Left kidney (tissue), 1 donor: ENCODE measurements at regions not wholly inside any gene's neighbourhood (a gene's known extent, or its start where the extent isn't known, plus 50 kb on each side); places are given as distances from the start of the nearest gene placed in this dataset.
"Not testable (repeated sequence)": the region's sequence is repeated elsewhere in the genome, so short reads cannot be mapped to it uniquely, and the experiment has no call there.

Experiments
- DNase-seq: peaks from one replicate; pipeline ENCODE4 v3.0.0-alpha.2; 2013

DNA sequence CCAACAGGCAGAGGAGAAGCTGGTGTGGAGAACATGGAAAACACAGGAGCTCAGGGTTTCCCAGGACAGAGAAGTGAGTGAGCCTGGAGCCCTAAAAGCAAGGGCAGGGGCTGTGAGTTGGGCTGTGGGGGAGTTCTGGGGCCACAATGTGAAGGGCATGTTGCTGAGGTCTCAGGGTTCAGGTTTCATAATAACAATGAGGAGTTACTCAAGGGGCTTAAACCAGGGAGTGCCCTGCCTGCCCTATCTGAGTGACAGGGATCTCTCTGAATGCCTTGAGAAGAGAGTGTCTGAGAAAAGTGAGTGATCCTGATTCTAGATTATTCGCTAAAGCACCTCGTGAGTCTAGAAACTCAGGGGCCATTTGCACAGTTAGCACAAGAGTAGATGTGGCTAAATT, 129.6 kb downstream of the VPREB1 start:
- no peak for DNase-seq

DNA sequence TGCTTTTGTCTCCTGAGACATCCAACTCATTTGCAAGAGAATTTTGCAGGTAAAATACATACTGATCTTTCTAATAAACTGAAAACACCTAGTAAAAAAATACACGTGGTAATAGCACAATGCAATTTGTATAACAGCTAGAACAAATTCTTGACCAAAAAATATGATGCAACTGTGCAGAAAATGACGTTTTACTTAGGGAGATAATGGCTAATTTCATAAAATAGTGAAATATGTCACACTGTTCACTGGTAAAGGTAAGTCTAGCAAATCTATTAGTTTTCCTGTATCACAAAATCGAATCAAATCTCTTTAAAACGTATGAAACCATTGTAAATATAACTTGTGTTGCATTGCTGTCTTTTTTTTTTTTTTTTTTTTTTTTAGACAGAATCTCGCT, 130.0 kb downstream of the VPREB1 start:
- no peak for DNase-seq

DNA sequence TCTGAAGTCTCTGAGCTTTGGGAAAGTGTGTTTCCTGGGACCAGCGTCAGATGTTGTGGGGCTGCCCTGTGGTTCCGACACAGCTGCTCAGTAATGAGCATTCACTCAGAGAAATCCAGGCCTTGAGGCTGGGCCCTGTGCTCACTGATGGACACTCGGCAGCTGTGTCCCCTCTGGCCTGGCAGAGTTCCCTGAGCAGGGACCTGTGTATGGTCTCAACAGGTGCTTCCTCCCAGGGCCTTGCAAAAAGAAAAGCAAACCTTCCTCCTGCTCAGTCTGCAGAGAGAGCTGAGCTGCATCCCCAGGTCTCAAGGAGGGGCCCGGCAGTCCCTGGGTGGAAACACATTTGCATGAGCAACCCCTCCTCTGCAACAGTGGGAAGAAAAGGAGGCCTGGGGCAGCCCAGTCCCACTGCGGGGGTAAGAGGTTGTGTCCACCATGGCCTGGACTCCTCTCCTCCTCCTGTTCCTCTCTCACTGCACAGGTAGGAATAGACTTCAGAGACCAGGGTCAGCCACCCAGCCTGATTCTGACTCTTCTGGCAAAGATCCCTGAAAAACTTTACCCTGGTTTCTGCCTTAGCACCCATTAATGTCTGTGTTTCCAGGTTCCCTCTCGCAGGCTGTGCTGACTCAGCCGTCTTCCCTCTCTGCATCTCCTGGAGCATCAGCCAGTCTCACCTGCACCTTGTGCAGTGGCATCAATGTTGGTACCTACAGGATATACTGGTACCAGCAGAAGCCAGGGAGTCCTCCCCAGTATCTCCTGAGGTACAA, 131.2 kb downstream of the VPREB1 start:
- DNase-seq, result no peak

DNA sequence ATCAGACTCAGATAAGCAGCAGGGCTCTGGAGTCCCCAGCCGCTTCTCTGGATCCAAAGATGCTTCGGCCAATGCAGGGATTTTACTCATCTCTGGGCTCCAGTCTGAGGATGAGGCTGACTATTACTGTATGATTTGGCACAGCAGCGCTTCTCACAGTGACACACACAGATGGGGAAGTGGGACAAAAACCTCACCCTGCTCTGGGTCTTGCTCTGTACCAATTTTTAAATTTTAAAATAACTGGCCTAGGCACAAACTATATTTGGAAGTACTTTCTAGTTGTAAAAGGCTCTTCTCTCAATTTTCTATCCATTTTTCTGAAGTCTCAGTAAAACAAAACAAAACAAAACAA, 131.7 kb downstream of the VPREB1 start:
- no peak for DNase-seq

DNA sequence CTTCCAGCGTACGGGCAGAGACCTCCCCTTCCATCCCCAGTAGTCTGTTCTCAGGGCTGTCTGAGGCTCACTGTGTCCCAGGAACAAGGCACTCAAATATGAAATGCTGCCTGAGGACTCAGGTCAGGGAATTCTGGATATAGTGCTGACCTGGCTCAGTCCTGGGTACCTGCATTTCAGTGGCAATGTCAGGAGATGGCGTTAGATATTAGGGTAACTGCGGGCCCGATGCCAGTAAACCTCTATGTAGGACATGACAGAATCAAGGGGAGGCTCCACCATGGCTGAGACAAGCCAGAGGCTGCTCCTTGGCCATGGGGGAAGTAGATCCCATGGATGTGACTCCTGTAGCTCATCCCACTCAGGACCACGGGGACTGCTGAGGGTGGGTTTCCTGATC, 131.7 kb downstream of the ZNF280B start:
- not testable (repeated sequence) for DNase-seq

DNA sequence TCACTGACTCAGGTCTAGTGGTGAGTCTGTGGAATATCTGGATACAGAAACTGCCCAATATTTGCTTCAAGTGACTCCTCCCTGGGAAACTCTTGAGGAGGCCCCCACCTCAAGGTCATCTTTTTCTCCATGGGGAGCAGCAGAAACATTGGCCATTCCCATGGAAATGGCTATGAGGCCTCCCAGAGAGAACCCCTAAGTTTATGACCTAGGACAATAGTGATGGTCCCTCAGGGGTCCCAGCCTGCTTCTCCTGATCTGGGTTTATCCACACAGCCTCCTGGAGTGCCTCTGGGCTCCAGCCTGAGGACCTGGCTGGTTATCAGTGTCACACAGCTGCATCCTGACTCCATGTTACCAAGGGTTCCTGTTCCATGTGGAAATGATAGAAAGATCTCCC, 131.2 kb downstream of the ZNF280B start:
- no peak for DNase-seq

DNA sequence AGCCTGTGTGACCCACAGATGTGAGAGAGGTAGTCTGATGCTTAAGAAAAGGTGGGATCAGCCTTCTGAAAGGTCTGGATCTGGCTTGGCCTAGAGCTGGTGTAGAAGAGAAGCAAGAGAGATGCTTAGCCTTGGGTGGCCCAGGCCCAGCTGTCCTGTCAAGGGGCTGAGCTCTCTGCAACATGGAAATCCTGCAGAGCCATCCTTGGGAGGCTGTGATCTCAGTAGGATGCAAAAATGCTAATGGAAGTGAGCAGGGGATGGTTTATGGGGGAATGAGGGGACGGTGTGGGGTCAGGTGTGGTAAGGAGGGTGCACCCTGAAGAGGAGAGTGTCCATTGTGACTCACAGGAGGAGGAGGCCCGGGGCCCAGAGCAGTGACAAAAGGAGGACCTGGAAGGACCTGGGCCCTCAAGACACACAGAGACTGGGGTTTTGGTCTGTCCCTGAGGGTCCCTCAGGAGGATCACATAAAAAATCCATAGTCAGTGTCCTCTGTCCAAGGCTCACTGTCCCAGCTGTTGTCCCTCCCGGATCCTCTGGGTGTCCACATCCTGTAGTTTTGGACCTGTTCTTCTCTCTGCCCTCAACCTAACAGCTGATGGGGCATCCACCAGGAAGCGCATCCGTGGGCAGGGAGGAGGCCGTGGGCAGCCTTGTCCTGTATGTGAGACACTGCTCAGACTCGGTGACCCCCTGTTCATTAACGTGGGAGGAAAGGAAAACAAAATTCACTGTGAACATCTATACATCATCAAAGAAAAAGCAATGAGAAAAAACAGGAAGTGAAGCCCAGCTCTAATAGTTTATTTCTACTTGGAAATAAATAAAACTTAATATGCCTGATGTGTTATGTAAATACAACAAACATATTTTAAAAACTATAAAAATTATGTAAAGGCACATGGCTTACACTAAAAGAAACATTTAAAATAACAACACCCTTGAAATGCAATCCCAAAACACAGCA, 129.8 kb downstream of the ZNF280B start:
- DNase-seq, result no peak

DNA sequence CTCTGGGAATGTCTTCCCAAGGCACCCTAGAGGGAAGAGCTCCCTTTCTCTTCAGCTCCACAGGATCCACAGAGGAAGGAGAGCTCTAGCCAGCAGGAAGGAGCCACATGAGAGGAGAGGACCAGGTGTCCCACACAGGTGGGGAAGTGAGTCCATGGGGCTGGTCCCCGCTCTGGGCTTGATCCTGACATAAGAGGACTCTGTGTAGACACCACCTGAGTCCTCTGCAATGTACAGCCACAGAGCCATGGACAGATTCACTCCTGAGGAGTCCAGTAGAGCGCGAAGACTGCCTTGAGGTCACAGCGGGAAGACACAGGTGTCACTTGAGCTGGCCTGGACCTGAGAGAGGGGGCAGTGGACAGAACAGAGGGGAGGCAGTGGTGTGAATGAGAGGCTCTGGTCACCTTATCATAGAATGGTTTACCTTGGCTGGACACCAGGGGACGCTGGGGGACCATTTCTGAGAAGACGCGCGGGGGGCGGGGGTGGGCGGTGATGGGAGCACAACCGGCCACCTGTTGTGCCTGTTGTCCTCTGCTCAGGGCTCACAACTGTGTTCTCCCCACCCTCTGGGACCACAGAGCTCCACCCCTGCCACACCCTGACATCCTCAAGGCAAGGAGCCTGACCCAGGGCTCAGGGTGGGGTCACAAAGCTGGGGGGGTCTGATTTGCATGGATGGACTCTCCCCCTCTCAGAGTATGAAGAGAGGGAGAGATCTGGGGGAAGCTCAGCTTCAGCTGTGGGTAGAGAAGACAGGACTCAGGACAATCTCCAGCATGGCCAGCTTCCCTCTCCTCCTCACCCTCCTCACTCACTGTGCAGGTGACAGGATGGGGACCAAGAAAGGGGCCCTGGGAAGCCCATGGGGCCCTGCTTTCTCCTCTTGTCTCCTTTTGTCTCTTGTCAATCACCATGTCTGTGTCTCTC, 128.2 kb downstream of the ZNF280B start:
- DNase-seq, result no peak

DNA sequence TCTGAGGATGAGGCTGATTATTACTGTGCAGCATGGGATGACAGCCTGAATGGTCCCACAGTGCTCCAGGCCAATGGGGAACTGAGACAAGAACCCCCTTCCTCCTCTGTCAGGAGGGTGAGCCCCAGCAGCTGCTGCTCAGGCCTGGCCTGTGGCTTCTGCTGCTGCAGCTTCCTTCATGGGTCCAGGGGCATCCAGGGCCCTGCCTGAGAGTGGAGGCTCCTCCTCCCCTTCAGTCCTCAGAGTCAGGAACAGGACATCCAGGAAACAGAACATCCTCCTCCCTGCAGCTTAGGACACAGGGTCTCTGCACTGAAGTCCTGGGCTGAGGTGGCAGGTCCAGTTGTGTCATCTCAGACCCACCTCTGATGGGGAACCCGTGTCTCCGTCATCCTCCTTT, 127.2 kb downstream of the ZNF280B start:
- DNase-seq, result not testable (repeated sequence)

DNA sequence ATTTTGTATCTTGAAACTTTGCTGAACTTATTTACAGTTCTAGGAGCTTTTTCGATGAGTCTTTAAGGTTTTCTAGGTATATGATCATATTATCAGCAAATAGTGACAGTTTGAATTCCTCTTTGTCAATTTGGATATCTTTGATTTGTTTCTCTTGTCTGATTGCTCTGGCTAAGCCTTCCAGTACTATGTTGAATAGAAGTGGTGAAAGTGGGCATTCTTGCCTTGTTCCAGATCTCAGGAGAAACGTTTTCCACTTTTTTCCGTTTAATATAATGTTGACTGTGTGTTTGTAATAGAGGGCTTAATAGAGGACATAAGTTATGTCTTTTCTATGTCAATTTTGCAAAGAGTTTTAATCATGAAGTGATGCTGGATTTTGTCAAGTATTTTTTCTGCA, 124.3 kb downstream of the ZNF280B start:
- DNase-seq, result no peak

DNA sequence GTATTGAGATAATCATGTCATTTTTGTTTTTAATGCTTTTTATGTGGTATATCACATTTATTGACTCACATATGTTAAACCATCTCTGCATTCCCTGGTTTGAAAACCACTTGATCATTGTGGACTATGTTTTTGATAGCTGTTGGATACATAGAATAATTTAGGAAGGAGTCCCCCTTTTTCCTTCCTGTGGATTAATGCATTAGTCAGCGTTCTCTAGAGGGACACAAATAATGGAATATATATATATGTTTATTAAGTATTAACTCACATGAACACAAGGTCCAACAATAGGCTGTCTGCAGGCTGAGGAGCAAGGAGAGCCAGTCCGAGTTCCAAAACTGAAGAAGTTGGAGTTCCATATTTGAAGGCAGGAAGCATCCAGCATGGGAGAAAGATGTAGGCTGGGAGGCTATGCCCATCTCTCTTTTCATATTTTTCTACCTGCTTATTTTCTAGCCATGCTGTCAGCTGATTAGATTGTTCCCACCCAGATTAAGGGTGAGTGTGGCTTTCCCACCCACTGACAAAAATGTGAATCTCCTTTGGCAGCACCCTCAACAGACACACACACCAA, 123.8 kb downstream of the ZNF280B start:
- DNase-seq, result no peak

DNA sequence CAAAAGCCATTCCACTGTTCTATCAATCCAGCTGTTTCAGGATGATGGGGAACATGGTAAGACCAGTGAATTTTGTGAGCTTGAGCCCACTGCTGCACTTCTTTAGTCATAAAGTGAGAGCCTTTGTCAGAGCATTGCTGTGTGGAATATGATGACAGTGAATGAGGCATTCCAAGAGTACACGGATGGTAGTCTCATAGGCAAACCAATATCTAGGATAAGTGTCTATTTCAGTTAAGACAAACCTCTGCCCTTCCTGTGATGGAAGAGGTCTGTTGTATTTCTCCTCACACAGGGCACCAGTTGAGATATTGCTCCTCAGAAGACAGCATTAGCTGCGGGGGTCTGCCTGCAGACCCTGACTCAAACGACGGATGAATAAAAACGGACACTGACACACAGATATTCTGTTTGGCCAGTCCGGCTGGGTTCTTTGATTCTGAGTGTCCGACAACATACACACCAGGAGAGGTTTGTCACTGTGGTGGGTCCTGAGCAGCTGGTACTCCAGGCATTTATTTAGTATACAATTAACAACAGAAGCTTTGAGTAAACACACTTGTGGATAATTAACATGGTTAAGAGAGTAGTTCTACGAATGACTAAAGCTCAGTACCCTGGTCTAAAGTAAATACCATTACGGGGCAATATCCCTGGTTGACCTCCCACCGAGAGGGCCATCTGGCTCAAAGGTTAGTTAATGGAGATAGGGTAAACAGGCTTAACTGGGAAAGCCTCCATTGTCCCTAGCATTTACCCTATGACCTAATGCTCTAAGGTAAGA, 121.7 kb downstream of the ZNF280B start:
- DNase-seq, result no peak

DNA sequence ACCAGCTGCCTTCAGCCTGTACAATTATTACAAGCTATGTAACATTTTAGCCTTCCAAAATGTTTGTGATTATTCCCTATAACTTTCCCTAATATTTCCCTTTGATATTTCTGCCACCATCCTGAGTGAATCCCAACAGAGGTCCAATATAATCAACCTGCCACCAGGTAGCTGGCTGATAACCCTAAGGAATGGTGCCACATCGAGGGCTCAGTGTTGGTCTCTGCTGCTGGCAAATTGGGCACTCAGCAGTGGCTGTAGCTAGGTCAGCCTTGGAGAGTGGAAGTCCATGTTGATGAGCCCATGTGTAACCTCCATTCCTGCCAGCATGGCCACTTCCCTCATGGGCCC, 121.2 kb downstream of the ZNF280B start:
- no peak for DNase-seq

DNA sequence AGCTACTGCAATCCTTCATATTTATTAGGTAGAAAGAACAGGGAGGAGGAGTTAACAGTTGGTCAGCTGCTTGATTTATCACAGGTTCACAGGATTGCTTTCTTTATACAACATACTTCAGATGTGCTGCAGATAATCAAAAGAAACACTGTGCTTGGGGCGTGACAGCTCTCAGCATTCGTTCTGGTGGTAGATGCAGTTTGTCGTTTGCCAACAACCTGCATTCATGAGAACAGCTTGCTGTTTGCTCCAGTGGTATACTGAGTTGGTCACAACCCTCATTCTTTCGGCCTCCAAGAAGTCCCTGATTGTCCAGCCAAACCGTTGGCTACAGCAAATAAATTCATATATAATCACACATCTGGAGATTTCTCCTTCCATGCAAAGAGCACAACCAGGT, 120.5 kb downstream of the ZNF280B start:
- no peak for DNase-seq

DNA sequence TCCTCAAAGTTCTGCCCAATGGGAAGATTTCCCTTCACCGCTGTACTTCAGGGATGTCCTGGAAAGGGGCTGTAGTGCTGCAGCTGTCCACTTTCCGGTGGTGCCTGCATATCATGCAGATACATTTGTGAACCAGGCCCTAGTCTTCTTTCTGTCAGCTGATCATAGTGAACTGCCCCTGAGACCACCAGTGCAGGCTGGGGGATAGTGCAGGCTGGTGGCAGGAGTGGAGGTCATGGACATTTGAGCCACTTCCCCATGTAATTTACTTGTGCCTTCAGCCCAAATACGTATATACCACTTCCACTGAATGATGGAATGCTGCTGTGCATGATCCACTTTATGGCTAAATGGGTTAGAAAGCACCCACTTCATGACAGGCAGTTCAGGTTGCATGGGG, 120.0 kb downstream of the ZNF280B start:
- no peak for DNase-seq

DNA sequence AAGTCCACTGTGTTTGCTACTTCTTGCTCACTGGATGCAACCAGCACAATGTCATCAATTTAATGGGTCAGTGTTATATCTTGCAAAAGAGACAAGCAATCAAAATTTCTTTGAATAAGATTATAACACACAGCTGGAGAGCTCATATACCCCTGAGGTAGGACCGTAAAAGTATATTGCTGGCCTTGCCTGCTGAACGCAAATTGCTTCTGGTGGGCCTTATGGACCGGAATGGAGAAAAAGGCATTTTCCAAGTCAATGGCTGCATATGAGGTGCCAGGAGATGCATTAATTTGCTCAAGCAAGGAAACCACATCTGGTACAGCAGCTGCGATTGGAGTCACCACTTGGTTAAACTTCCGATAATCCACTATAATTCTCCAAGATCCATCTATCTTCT, 119.1 kb downstream of the ZNF280B start:
- DNase-seq, result no peak

DNA sequence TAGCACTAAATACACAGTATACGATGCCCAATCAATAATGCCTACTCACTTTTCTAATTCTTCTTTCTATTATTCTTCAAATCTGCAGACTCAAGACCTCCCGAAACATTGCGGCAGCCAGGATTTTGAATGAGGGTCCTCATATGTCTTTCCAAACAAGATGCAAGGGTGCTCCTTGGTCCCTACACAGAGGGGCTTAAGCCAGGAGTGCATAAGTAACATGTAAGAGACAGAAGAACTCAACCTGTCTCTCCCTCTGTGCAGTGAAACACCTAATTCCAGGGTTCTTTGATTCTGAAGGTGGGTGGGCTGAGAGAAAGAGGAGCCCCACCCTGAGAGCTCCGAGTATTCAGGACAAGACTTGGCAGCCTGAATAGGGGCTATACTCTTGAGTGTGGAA, 117.6 kb downstream of the ZNF280B start:
- no peak for DNase-seq

DNA sequence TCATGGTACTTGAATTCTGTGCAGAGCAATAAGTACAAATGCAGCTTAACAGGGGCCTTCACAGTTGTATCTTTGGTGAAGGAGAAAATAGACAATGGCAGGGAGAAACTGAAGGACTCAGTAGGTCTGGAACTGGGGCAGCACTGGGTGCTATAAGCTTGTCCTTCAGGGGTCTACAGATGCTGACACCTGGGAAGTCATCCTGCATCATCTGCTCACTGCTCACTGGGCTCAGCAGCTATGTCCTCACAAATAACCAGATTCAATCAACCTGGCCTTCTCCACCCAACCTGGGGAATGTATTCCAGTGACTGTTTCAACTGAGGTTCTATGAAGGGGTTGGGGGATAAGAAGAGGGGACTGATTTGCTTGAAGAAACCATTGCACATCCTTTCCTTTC, 117.0 kb downstream of the ZNF280B start:
- no peak for DNase-seq

DNA sequence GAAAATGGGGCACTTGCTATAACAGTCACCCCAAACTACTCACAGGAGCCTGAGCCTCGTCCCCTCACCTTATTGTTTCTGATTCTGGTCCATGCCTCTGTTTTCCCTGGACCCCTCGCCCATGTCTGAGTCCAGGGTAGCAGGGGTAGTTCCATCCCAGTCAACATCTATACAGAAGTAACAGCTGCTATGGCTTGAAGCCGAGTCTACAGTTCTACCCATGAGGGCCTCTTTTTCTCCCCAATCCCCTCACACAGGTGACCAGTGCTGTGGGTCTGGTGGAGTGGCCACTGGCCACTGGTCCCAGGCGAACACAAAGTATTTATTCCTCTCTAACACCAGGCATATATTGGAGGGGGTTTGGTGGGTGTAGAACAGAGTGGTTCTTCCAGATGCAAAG, 116.4 kb downstream of the ZNF280B start:
- no peak for DNase-seq

DNA sequence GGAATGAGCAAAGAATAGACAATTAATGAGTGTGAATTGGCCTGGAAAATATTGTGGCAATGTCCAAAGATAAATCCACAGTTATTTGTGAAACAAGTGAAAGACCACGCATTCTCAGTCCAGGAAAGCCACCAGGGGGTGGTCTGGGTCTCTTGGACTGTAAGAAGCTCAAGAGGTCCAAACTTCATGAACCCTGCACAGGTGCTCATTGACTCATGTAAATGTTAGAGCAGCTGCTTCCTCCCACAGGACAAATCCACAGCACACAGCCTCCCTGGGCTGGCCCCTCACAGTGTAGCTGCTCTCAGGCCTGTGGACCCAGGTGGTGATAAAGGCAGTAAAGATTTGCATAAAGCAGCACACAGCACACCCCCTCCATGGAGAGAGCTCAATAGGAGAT, 114.0 kb downstream of the ZNF280B start:
- DNase-seq, result no peak

DNA sequence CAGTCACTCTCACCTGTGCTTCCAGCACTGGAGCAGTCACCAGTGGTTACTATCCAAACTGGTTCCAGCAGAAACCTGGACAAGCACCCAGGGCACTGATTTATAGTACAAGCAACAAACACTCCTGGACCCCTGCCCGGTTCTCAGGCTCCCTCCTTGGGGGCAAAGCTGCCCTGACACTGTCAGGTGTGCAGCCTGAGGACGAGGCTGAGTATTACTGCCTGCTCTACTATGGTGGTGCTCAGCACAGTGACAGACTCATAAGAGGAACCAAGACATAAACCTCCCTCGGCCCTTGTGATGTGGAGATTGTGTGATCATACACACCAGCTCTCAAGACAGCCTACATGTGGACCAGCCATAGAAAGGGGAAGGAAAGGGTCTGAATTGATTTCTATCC, 113.3 kb downstream of the ZNF280B start:
- no peak for DNase-seq
